IPS-11a (cell line): ENCODE measurements at regions not wholly inside any gene's neighbourhood (a gene's known extent, or its start where the extent isn't known, plus 50 kb on each side); places are given as distances from the start of the nearest gene placed in this dataset.
"Not testable (repeated sequence)": the region's sequence is repeated elsewhere in the genome, so short reads cannot be mapped to it uniquely, and the experiment has no call there.

Experiments used
- H3K4me3 ChIP-seq: one replicate; pipeline ENCODE4 v1.5.1; 2013; ENCODE audit warnings: low read depth, low read length, control low read depth

GRCh38 chr20:26134606-26135005, 438.0 kb upstream of the ZNF337 start:
- no peak overlapping the region for H3K4me3 ChIP-seq

GRCh38 chr20:26133794-26134193, 437.1 kb upstream of the ZNF337 start:
- not testable (repeated sequence) for H3K4me3 ChIP-seq

GRCh38 chr20:26120920-26121319, 424.3 kb upstream of the ZNF337 start:
- not testable (repeated sequence) for H3K4me3 ChIP-seq

GRCh38 chr20:26094498-26094897, 397.8 kb upstream of the ZNF337 start:
- H3K4me3 ChIP-seq: not testable (repeated sequence)

- H3K4me3 ChIP-seq: not testable (repeated sequence)
Measured at GRCh38 chr20:26091921-26092320, 395.3 kb upstream of the ZNF337 start.

GRCh38 chr20:26086195-26086594, 389.5 kb upstream of the ZNF337 start:
- H3K4me3 ChIP-seq: not testable (repeated sequence)

GRCh38 chr20:26073972-26074371, 377.3 kb upstream of the ZNF337 start:
- H3K4me3 ChIP-seq: not testable (repeated sequence)

- H3K4me3 ChIP-seq: not testable (repeated sequence)
Measured at GRCh38 chr20:26059324-26059723, 362.7 kb upstream of the ZNF337 start.

- not testable (repeated sequence) for H3K4me3 ChIP-seq
Measured at GRCh38 chr20:26058446-26058845, 361.8 kb upstream of the ZNF337 start.

GRCh38 chr20:26057135-26057752, 360.6 kb upstream of the ZNF337 start:
- not testable (repeated sequence) for H3K4me3 ChIP-seq

- H3K4me3 ChIP-seq: not testable (repeated sequence)
Measured at GRCh38 chr20:26025792-26026191, 329.1 kb upstream of the ZNF337 start.

- not testable (repeated sequence) for H3K4me3 ChIP-seq
Measured at GRCh38 chr20:26010942-26011276, 314.3 kb upstream of the ZNF337 start.

GRCh38 chr20:26010224-26010941, 313.7 kb upstream of the ZNF337 start:
- H3K4me3 ChIP-seq: not testable (repeated sequence)

- H3K4me3 ChIP-seq: not testable (repeated sequence)
Measured at GRCh38 chr20:26009402-26010223, 313.0 kb upstream of the ZNF337 start.

- H3K4me3 ChIP-seq: not testable (repeated sequence)
Measured at GRCh38 chr20:26008026-26008425, 311.4 kb upstream of the ZNF337 start.

GRCh38 chr20:26006164-26006563, 309.5 kb upstream of the ZNF337 start:
- H3K4me3 ChIP-seq: not testable (repeated sequence)

- not testable (repeated sequence) for H3K4me3 ChIP-seq
Measured at GRCh38 chr20:26003959-26004358, 307.3 kb upstream of the ZNF337 start.

- H3K4me3 ChIP-seq: not testable (repeated sequence)
Measured at GRCh38 chr20:25997367-25998038, 300.9 kb upstream of the ZNF337 start.

GRCh38 chr20:25992146-25992545, 295.5 kb upstream of the ZNF337 start:
- H3K4me3 ChIP-seq: no peak overlapping the region

GRCh38 chr20:25991756-25992130, 295.1 kb upstream of the ZNF337 start:
- H3K4me3 ChIP-seq: no peak overlapping the region

- H3K4me3 ChIP-seq: no peak overlapping the region
Measured at GRCh38 chr20:25991051-25991755, 294.6 kb upstream of the ZNF337 start.
